ENCODE measurements at regions not wholly inside any gene's neighbourhood (a gene's known extent, or its start where the extent isn't known, plus 50 kb on each side); places are given as distances from the start of the nearest gene placed in this dataset.

GRCh38 chr4:29861307-29861706, 858.9 kb upstream of the PCDH7 start:
- peaks cover 5 to 12% of the 10 kb centered on the region in 2 donors for H3K9me3 ChIP-seq
- no peaks in the 10 kb centered on the region for H3K27me3 ChIP-seq
- H3K4me3 ChIP-seq = no peak overlapping the region
- H3K36me3 ChIP-seq = no peaks in the 10 kb centered on the region
- intact Hi-C loops (cut with DNase I; ENCODE audit: low total_unique reads) = no loop called here
- TF ChIP-seq POLR2AphosphoS5 (IDR thresholded peaks at IDR 0.05) (no peak), POLR2A (IDR thresholded peaks at IDR 0.05) (no peak), EP300 (IDR thresholded peaks at IDR 0.05; ENCODE audit: low read depth) (no peak), CTCF (IDR thresholded peaks at IDR 0.05) (no peak)
- no peak for DNase-seq
- WGBS, 2 donors (ENCODE audit: low coverage in 1 of 2) = 78 to 79% methylated on average over 1 of the region's 1 CpG
- H3K27ac ChIP-seq = no peak overlapping the region
- H3K4me1 ChIP-seq = no peaks in the 10 kb centered on the region
- in situ Hi-C loops (cut with MboI; ENCODE audit: low pct_ligation_motif_present in 1 of 4, low pct_unique_long_range_greater_than_20kb in 1 of 4, low sequenced_read_pairs in 3 of 4) = no loop called here

GRCh38 chr4:29867412-29867811, 852.8 kb upstream of the PCDH7 start:
- H3K36me3 ChIP-seq = no peaks in the 10 kb centered on the region
- WGBS, 2 donors (ENCODE audit: low coverage in 1 of 2) = 14 to 24% methylated on average over 1 of the region's 1 CpG
- peaks cover 5 to 8% of the 10 kb centered on the region in 2 donors for H3K9me3 ChIP-seq
- H3K27ac ChIP-seq = no peak overlapping the region
- intact Hi-C loops (cut with DNase I; ENCODE audit: low total_unique reads) = no loop called here
- in situ Hi-C loops (cut with MboI; ENCODE audit: low pct_ligation_motif_present in 1 of 4, low pct_unique_long_range_greater_than_20kb in 1 of 4, low sequenced_read_pairs in 3 of 4) = no loop called here
- no peaks in the 10 kb centered on the region for H3K27me3 ChIP-seq
- no peak for DNase-seq
- no peak for TF ChIP-seq POLR2AphosphoS5 (IDR thresholded peaks at IDR 0.05)
- no peak for TF ChIP-seq EP300 (IDR thresholded peaks at IDR 0.05; ENCODE audit: low read depth)
- no peak for TF ChIP-seq CTCF (IDR thresholded peaks at IDR 0.05)
- no peak for TF ChIP-seq POLR2A (IDR thresholded peaks at IDR 0.05)
- no peak overlapping the region for H3K4me3 ChIP-seq
- H3K4me1 ChIP-seq = no peaks in the 10 kb centered on the region

GRCh38 chr4:29900336-29900735, 819.8 kb upstream of the PCDH7 start:
- Histone ChIP-seq H3K4me1 (no peaks in the 10 kb centered on the region), H3K4me3 (no peak overlapping the region), H3K9me3 (peaks cover 0 to 3% of the 10 kb centered on the region in 2 donors), H3K36me3 (no peaks in the 10 kb centered on the region), H3K27me3 (no peaks in the 10 kb centered on the region), H3K27ac (no peak overlapping the region)
- intact Hi-C loops (cut with DNase I; ENCODE audit: low total_unique reads) = no loop called here
- TF ChIP-seq POLR2AphosphoS5 (IDR thresholded peaks at IDR 0.05) (no peak), POLR2A (IDR thresholded peaks at IDR 0.05) (no peak), EP300 (IDR thresholded peaks at IDR 0.05; ENCODE audit: low read depth) (no peak), CTCF (IDR thresholded peaks at IDR 0.05) (no peak)
- WGBS, 2 donors (ENCODE audit: low coverage in 1 of 2) = 87 to 90% methylated on average over 3 of the region's 3 CpGs
- no peak for DNase-seq
- in situ Hi-C loops (cut with MboI; ENCODE audit: low pct_ligation_motif_present in 1 of 4, low pct_unique_long_range_greater_than_20kb in 1 of 4, low sequenced_read_pairs in 3 of 4) = no loop called here

GRCh38 chr4:29908276-29908675, 811.9 kb upstream of the PCDH7 start:
- intact Hi-C loops (cut with DNase I; ENCODE audit: low total_unique reads) = no loop called here
- TF ChIP-seq CTCF (IDR thresholded peaks at IDR 0.05) = no peak
- TF ChIP-seq POLR2AphosphoS5 (IDR thresholded peaks at IDR 0.05) = no peak
- no peak for TF ChIP-seq POLR2A (IDR thresholded peaks at IDR 0.05)
- TF ChIP-seq EP300 (IDR thresholded peaks at IDR 0.05; ENCODE audit: low read depth) = no peak
- Histone ChIP-seq H3K4me3 (no peak overlapping the region), H3K9me3 (no peaks in the 10 kb centered on the region), H3K36me3 (no peaks in the 10 kb centered on the region), H3K4me1 (no peaks in the 10 kb centered on the region), H3K27ac (no peak overlapping the region), H3K27me3 (no peaks in the 10 kb centered on the region)
- 63 to 69% methylated on average over 2 of the region's 2 CpGs for WGBS, 2 donors (ENCODE audit: low coverage in 1 of 2)
- DNase-seq = no peak
- in situ Hi-C loops (cut with MboI; ENCODE audit: low pct_ligation_motif_present in 1 of 4, low pct_unique_long_range_greater_than_20kb in 1 of 4, low sequenced_read_pairs in 3 of 4) = no loop called here
